ENCODE measurements at regions not wholly inside any gene's neighbourhood (a gene's known extent, or its start where the extent isn't known, plus 50 kb on each side); places are given as distances from the start of the nearest gene placed in this dataset.

- TF ChIP-seq CTCF (IDR thresholded peaks at IDR 0.05) (no peak), POLR2A (IDR thresholded peaks at IDR 0.05) (no peak), EP300 (IDR thresholded peaks at IDR 0.05) (no peak)
Measured at GRCh38 chr6:20265842-20266241, 53.6 kb upstream of the MBOAT1 start.

Measured in tibial nerve (tissue), 4 donors.